HFFc6 (cell line): ENCODE measurements at regions not wholly inside any gene's neighbourhood (a gene's known extent, or its start where the extent isn't known, plus 50 kb on each side); places are given as distances from the start of the nearest gene placed in this dataset.
"Not testable (repeated sequence)": the region's sequence is repeated elsewhere in the genome, so short reads cannot be mapped to it uniquely, and the experiment has no call there.

ENCODE experiments used
- DNase-seq: peaks from one replicate; pipeline ENCODE4 v3.0.0-alpha.2; 2018
- H3K27ac Mint-ChIP-seq: 2 replicates; pipeline ENCODE4 v1.8.0; 2020; ENCODE audit warnings: mild to moderate bottlenecking, mixed read lengths
- H3K27me3 Mint-ChIP-seq: 2 replicates; pipeline ENCODE4 v1.8.0; 2021; ENCODE audit warnings: mild to moderate bottlenecking, moderate library complexity, mixed read lengths; ENCODE audit not compliant: insufficient read depth
- H3K36me3 Mint-ChIP-seq: 2 replicates; pipeline ENCODE4 v1.8.0; 2021; ENCODE audit warnings: low read depth, mixed read lengths
- H3K4me1 Mint-ChIP-seq: 2 replicates; pipeline ENCODE4 v1.8.0; 2020; ENCODE audit warnings: low read depth, mixed read lengths
- H3K4me3 Mint-ChIP-seq: 2 replicates; pipeline ENCODE4 v1.8.0; 2020; ENCODE audit warnings: mild to moderate bottlenecking, moderate library complexity, mixed read lengths
- H3K9me3 Mint-ChIP-seq: 2 replicates; pipeline ENCODE4 v1.8.0; 2020; ENCODE audit warnings: mild to moderate bottlenecking, mixed read lengths
- CTCF ChIP-seq: fragments of 200-600 bp; sonication (generic); IDR thresholded peaks from 2 replicates; pipeline ENCODE4 v1.5.0; 2021; ENCODE audit warnings: antibody characterized with exemption, mild to moderate bottlenecking

- TF ChIP-seq CTCF, result no peak
- Mint-ChIP-seq H3K27ac (no peak overlapping the region), H3K4me3 (no peak overlapping the region), H3K9me3 (no peaks in the 10 kb centered on the region), H3K36me3 (no peaks in the 10 kb centered on the region), H3K27me3 (peaks cover 35% of the 10 kb centered on the region), H3K4me1 (no peaks in the 10 kb centered on the region)
- DNase-seq, result no peak
Measured at GRCh38 chr18:21979759-21980158, 189.6 kb upstream of the GATA6 start.

GRCh38 chr18:21980744-21981143 lies 188.6 kb upstream of the GATA6 start:
- Mint-ChIP-seq H3K36me3 (no peaks in the 10 kb centered on the region), H3K27me3 (peaks cover 34% of the 10 kb centered on the region), H3K27ac (no peak overlapping the region), H3K4me1 (no peaks in the 10 kb centered on the region), H3K9me3 (no peaks in the 10 kb centered on the region), H3K4me3 (no peak overlapping the region)
- DNase-seq, result no peak
- TF ChIP-seq CTCF, result no peak

- H3K36me3 Mint-ChIP-seq, H3K9me3 Mint-ChIP-seq, DNase-seq, H3K4me1 Mint-ChIP-seq, H3K4me3 Mint-ChIP-seq, H3K27ac Mint-ChIP-seq: not testable (repeated sequence)
- peaks cover 34% of the 10 kb centered on the region for H3K27me3 Mint-ChIP-seq
Measured at GRCh38 chr18:21981489-21981888, 187.9 kb upstream of the GATA6 start.

GRCh38 chr18:21991081-21991534 lies 178.3 kb upstream of the GATA6 start:
- Mint-ChIP-seq H3K27me3 (peaks cover 28% of the 10 kb centered on the region), H3K9me3 (no peaks in the 10 kb centered on the region), H3K4me3 (no peak overlapping the region), H3K27ac (no peak overlapping the region), H3K4me1 (no peaks in the 10 kb centered on the region), H3K36me3 (no peaks in the 10 kb centered on the region)
- DNase-seq, result no peak
- TF ChIP-seq CTCF, result no peak

- Mint-ChIP-seq H3K4me1 (no peaks in the 10 kb centered on the region), H3K4me3 (no peak overlapping the region), H3K27ac (no peak overlapping the region), H3K27me3 (peaks cover 28% of the 10 kb centered on the region), H3K36me3 (no peaks in the 10 kb centered on the region), H3K9me3 (no peaks in the 10 kb centered on the region)
- TF ChIP-seq CTCF, result no peak
- DNase-seq, result no peak
Measured at GRCh38 chr18:21991886-21992285, 177.5 kb upstream of the GATA6 start.

- Mint-ChIP-seq H3K27ac (no peak overlapping the region), H3K36me3 (no peaks in the 10 kb centered on the region), H3K9me3 (no peaks in the 10 kb centered on the region), H3K4me3 (no peak overlapping the region), H3K27me3 (peaks cover 18% of the 10 kb centered on the region), H3K4me1 (peaks cover 5% of the 10 kb centered on the region; the same call in 1 of the 2 replicates)
- TF ChIP-seq CTCF, result no peak
- no peak for DNase-seq
Measured at GRCh38 chr18:21996351-21996826, 173.0 kb upstream of the GATA6 start.
